PC-9 (cell line): ENCODE measurements at regions not wholly inside any gene's neighbourhood (a gene's known extent, or its start where the extent isn't known, plus 50 kb on each side); places are given as distances from the start of the nearest gene placed in this dataset.

Experiments used
- BruUV-seq: library from RNA; stranded (reverse); fragments of 400-500 nt; replicated peaks from 2 replicates; lab custom pipeline; 2021; lab: Mats Ljungman, UMichigan
- CTCF ChIA-PET: fragments of 300-600 bp; sonication (Branson Sonifier 250); formaldehyde crosslinking; loops from one replicate; lab custom pipeline; 2022; ENCODE audit warnings: antibody characterized with exemption; lab: Charles Lee
- POLR2A ChIA-PET: fragments of 300-600 bp; sonication (Branson Sonifier 250); formaldehyde crosslinking; loops from one replicate; lab custom pipeline; 2022; ENCODE audit warnings: antibody characterized with exemption; ENCODE audit not compliant: unreplicated experiment; lab: Charles Lee
- DNase-seq, 2 experiments: peaks; one replicate each; pipeline versions ENCODE4 v3.0.0 to v3.0.0-alpha.2; 2015 to 2022; ENCODE audit warnings: mixed read lengths in 1 of 2
- H2AFZ ChIP-seq: fragments of 200-600 bp; sonication (generic); 2 replicates; pipeline ENCODE4 v1.8.1; 2017; ENCODE audit warnings: antibody characterized with exemption
- H3F3A ChIP-seq: fragments of 200-600 bp; sonication (generic); 2 replicates; pipeline ENCODE4 v1.8.1; 2017; ENCODE audit warnings: antibody characterized with exemption, mild to moderate bottlenecking, low read depth; ENCODE audit not compliant: insufficient read depth
- H3K27ac ChIP-seq: fragments of 200-600 bp; sonication (generic); 2 replicates; pipeline ENCODE4 v1.6.1; 2016; ENCODE audit warnings: mixed run types
- H3K27me3 ChIP-seq: fragments of 200-600 bp; sonication (generic); 2 replicates; pipeline ENCODE4 v1.6.1; 2016; ENCODE audit warnings: low read depth, mixed run types; ENCODE audit not compliant: insufficient read depth
- H3K36me3 ChIP-seq: fragments of 200-600 bp; sonication (generic); 2 replicates; pipeline ENCODE4 v1.6.1; 2016; ENCODE audit warnings: low read depth, mixed run types
- H3K4me1 ChIP-seq: fragments of 200-600 bp; sonication (generic); replicated peaks from 2 replicates; pipeline ENCODE4 v1.6.1; 2016; ENCODE audit warnings: mixed run types; ENCODE audit not compliant: insufficient read depth
- H3K4me2 ChIP-seq: fragments of 200-600 bp; sonication (generic); 2 replicates; pipeline ENCODE4 v1.6.1; 2017; ENCODE audit warnings: mixed run types
- H3K4me3 ChIP-seq: fragments of 200-600 bp; sonication (generic); 2 replicates; pipeline ENCODE4 v1.6.1; 2016; ENCODE audit warnings: mixed run types
- H3K79me2 ChIP-seq: fragments of 200-600 bp; sonication (generic); 2 replicates; pipeline ENCODE4 v1.6.1; 2017; ENCODE audit warnings: low read depth, mixed run types
- H3K9me2 ChIP-seq: fragments of 200-600 bp; sonication (generic); 2 replicates; pipeline ENCODE4 v1.8.1; 2017; ENCODE audit warnings: mild to moderate bottlenecking; ENCODE audit not compliant: insufficient read depth
- H3K9me3 ChIP-seq: fragments of 200-600 bp; sonication (generic); 2 replicates; pipeline ENCODE4 v1.8.1; 2016; ENCODE audit warnings: low read depth; ENCODE audit not compliant: insufficient read depth
- H4K20me1 ChIP-seq: fragments of 200-600 bp; sonication (generic); 2 replicates; pipeline ENCODE4 v1.8.1; 2017; ENCODE audit not compliant: insufficient read depth
- EZH2 ChIP-seq: fragments of 200-600 bp; sonication (generic); IDR thresholded peaks from 2 replicates; pipeline ENCODE4 v1.8.0; 2017; ENCODE audit warnings: antibody characterized with exemption, low read depth
- intact Hi-C: fragments of 100-400 bp; cut with micrococcal nuclease; formaldehyde crosslinking; loops from one replicate; pipeline ENCODE4 v1.10.0; 2022; ENCODE audit not compliant: unreplicated experiment
- TF ChIP-seq, protein P1 (sequence below): fragments of 200-600 bp; sonication (generic); conservative IDR thresholded peaks from 2 replicates; pipeline ENCODE4 v1.6.1; 2017; ENCODE audit warnings: mixed run types, antibody characterized with exemption, mild to moderate bottlenecking, moderate library complexity

DNA sequence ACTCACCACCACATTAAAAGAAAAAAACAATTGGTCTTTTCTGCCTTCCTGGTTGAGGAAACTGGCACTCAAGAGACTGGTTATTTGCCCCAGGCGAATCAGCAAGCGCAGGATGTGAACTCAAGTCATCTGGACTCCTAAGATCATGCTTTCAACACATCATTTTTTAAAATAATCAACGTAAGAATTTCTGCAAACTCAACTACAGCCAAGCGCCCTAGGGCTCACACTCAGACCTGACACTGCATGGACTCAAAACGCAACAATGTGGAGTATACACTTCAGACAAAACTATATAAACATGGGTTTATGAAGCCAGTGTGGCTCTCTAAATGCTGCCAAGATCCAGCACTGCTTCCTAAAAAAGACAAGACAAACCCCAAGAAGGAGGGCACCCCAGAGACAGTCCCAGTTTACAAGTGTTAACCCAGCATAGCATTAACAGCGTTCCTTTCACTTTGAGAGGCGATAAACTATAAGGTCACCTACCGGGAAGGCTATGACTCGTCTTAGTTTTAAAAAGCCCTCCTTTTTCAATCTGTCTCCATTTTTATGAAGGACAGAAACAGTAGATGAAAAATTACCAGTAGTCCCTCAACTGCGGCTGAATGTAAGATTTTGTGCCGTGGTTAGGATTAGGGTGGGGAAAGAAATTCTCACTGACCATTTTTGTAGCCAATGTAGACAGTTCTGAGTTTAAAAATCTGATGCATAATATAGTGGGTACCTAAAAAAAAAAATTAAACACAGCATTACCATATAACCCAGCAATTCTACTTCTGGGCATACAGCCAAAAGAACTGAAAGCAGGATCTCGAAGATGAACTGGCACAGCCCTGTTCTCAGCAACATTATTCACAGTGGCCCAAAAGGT lies 54.8 kb downstream of the SIPA1L2 start:
- Histone ChIP-seq H3K4me2 (peak overlapping the region; percentile 40), H3K4me3 (no peak overlapping the region; the same call in 1 of the 2 replicates), H3F3A (no peaks in the 10 kb centered on the region), H2AFZ (no peak overlapping the region), H3K36me3 (no peaks in the 10 kb centered on the region), H3K9me2 (no peaks in the 10 kb centered on the region), H3K27me3 (no peaks in the 10 kb centered on the region), H4K20me1 (no peaks in the 10 kb centered on the region), H3K9me3 (no peaks in the 10 kb centered on the region; the same call in 1 of the 2 replicates), H3K4me1 (no peaks in the 10 kb centered on the region), H3K79me2 (no peaks in the 10 kb centered on the region), H3K27ac (no peak overlapping the region)
- DNase-seq: no peak
- no TSS peak for BruUV-seq
- TF ChIP-seq EZH2: no peak
- TF ChIP-seq, protein P1, sequence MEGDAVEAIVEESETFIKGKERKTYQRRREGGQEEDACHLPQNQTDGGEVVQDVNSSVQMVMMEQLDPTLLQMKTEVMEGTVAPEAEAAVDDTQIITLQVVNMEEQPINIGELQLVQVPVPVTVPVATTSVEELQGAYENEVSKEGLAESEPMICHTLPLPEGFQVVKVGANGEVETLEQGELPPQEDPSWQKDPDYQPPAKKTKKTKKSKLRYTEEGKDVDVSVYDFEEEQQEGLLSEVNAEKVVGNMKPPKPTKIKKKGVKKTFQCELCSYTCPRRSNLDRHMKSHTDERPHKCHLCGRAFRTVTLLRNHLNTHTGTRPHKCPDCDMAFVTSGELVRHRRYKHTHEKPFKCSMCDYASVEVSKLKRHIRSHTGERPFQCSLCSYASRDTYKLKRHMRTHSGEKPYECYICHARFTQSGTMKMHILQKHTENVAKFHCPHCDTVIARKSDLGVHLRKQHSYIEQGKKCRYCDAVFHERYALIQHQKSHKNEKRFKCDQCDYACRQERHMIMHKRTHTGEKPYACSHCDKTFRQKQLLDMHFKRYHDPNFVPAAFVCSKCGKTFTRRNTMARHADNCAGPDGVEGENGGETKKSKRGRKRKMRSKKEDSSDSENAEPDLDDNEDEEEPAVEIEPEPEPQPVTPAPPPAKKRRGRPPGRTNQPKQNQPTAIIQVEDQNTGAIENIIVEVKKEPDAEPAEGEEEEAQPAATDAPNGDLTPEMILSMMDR: no peak
- intact Hi-C loops: no loop called here
- POLR2A ChIA-PET: no interaction called here
- CTCF ChIA-PET: no interaction called here

DNA sequence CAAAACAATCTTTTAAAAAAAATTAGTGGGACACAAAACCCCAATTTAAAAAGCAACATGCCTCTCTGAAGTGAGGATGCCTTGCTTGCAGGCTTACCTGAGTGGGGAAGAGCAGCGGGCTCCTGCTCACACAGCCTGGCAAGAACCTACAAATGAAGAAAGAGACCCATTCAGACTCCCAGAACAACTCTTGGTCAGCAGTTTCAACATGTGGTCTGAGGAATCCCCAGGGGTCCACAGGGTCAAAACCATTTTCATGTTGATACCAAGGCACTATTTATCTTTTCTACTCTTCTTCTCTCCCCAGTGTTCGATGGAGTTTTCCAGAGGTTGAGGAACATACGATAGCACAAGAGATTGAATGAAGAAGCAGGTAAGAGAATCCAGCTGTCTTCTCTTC lies 55.9 kb downstream of the SIPA1L2 start:
- no peak overlapping the region for H3K4me2 ChIP-seq
- POLR2A ChIA-PET: no interaction called here
- BruUV-seq: no TSS peak
- no peak overlapping the region for H2AFZ ChIP-seq
- H3K4me3 ChIP-seq: no peak overlapping the region
- no peak for TF ChIP-seq EZH2
- TF ChIP-seq, protein P1: no peak
- H3K9me2 ChIP-seq: no peaks in the 10 kb centered on the region
- CTCF ChIA-PET: no interaction called here
- intact Hi-C loops: no loop called here
- no peaks in the 10 kb centered on the region for H3K79me2 ChIP-seq
- H3K27ac ChIP-seq: no peak overlapping the region
- H4K20me1 ChIP-seq: no peaks in the 10 kb centered on the region
- no peak for DNase-seq
- no peaks in the 10 kb centered on the region for H3F3A ChIP-seq
- no peaks in the 10 kb centered on the region for H3K4me1 ChIP-seq
- no peaks in the 10 kb centered on the region; the same call in 1 of the 2 replicates for H3K9me3 ChIP-seq
- no peaks in the 10 kb centered on the region for H3K36me3 ChIP-seq
- no peaks in the 10 kb centered on the region for H3K27me3 ChIP-seq

DNA sequence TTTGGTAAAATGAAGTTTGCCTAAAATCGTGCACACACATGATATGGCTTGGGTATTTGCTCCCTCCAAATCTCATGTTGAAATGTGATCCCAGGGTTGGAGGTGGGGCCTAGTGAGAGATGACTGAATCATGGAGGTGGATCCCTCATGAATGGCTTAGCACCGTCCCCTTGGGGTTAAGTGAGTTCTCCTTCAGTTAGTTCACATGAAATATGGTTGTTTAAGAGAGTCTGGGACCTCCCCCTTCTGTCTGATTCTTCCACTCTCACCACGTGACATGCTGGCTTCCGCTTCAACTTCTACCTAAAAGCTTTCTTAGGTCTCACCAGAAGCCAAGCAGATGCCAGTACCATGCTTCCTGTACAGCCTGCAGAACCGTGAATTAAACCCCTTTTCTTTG lies 58.4 kb downstream of the SIPA1L2 start:
- Histone ChIP-seq H3K27ac (no peak overlapping the region), H3K9me2 (no peaks in the 10 kb centered on the region), H2AFZ (no peak overlapping the region), H3K4me1 (no peaks in the 10 kb centered on the region), H3K9me3 (no peaks in the 10 kb centered on the region; the same call in 1 of the 2 replicates), H3F3A (no peaks in the 10 kb centered on the region), H3K27me3 (no peaks in the 10 kb centered on the region), H3K36me3 (no peaks in the 10 kb centered on the region), H3K4me3 (no peak overlapping the region), H4K20me1 (no peaks in the 10 kb centered on the region), H3K4me2 (no peak overlapping the region), H3K79me2 (no peaks in the 10 kb centered on the region)
- DNase-seq: no peak
- ChIA-PET CTCF (no interaction called here), POLR2A (no interaction called here)
- BruUV-seq: no TSS peak
- intact Hi-C loops: no loop called here
- TF ChIP-seq, protein P1: no peak
- TF ChIP-seq EZH2: no peak
